Vagina (tissue), 2 donors: ENCODE measurements at regions not wholly inside any gene's neighbourhood (a gene's known extent, or its start where the extent isn't known, plus 50 kb on each side); places are given as distances from the start of the nearest gene placed in this dataset.

ENCODE experiments used
- DNase-seq, 2 donors: peaks; one replicate each; pipeline ENCODE4 v3.0.0-alpha.2; 2017; ENCODE audit errors: extremely low spot score in 2 of 2
- H3K27ac ChIP-seq: fragments of 200-600 bp; sonication (generic); one replicate; pipeline ENCODE4 v1.5.1; 2019
- H3K27me3 ChIP-seq: fragments of 200-600 bp; sonication (generic); one replicate; pipeline ENCODE4 v1.5.1; 2019
- H3K36me3 ChIP-seq, 2 donors: fragments of 200-600 bp; sonication (generic); one replicate each; pipeline ENCODE4 v1.5.1; 2017 to 2019
- H3K4me1 ChIP-seq: fragments of 200-600 bp; sonication (generic); one replicate; pipeline ENCODE4 v1.5.1; 2019
- H3K4me3 ChIP-seq, 2 donors: fragments of 200-600 bp; sonication (generic); 1 replicate in 1 of 2; 2 replicates in 1 of 2; pipeline ENCODE4 v1.5.1; 2016 to 2019
- H3K9me3 ChIP-seq: fragments of 200-600 bp; sonication (generic); one replicate; pipeline ENCODE4 v1.5.1; 2019
- CTCF ChIP-seq, 3 experiments: fragments of 450-650 bp in 2 of 3; fragments of 200-600 bp in 1 of 3; sonication (generic) in 1 of 3; IDR thresholded peaks; one replicate each; pipeline ENCODE4 v1.5.1; 2017 to 2019; ENCODE audit warnings: antibody characterized with exemption in 3 of 3, mild to moderate bottlenecking in 2 of 3, moderate library complexity in 2 of 3
- POLR2A ChIP-seq, 2 donors: fragments of 450-650 bp; IDR thresholded peaks; one replicate each; pipeline ENCODE4 v1.6.1; 2017; ENCODE audit warnings: antibody characterized with exemption in 2 of 2, mild to moderate bottlenecking in 2 of 2, moderate library complexity in 2 of 2
- POLR2AphosphoS5 ChIP-seq, 2 donors: sonication (generic); formaldehyde crosslinking; IDR thresholded peaks; one replicate each; pipeline ENCODE4 v1.9.0; 2017; ENCODE audit warnings: antibody characterized with exemption in 2 of 2, mild to moderate bottlenecking in 2 of 2, low read depth in 1 of 2; ENCODE audit not compliant: insufficient read depth in 1 of 2
- intact Hi-C: fragments of 100-400 bp; cut with DNase I; formaldehyde crosslinking; loops from one replicate; pipeline ENCODE4 v1.15.1; 2023

DNA sequence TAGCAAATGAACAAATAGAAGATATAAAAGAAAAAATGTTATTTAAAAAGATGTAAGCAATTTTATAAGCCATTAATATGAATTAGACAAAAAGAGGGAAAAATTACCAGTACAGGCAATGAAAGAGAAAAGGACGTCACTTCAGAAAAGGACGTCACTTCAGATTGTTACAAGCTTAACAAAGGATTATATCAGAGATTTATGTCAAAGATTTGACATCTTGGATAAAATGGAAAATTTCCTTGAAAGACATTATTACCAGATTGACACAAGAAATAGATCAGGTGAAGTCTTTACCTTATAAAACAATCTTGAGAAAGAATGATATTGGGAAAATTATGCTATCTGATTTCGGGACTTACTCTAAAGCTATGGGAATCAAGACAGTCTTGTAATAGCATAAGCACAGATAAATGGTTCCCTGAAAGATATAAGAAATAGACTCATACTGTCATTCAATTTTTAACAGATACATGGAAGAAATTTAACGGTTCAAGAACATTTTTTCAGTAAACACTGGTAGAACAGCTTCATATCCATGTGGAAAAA, 625.4 kb upstream of the EDIL3 start:
- Histone ChIP-seq H3K4me3 (no peak overlapping the region), H3K9me3 (no peaks in the 10 kb centered on the region), H3K4me1 (no peaks in the 10 kb centered on the region), H3K36me3 (no peaks in the 10 kb centered on the region), H3K27ac (no peak overlapping the region), H3K27me3 (no peaks in the 10 kb centered on the region)
- DNase-seq: no peak
- TF ChIP-seq POLR2A (IDR thresholded peaks at IDR 0.05) (no peak), POLR2AphosphoS5 (IDR thresholded peaks at IDR 0.05; ENCODE audit: insufficient read depth in 1 of 2, low read depth in 1 of 2) (no peak), CTCF (IDR thresholded peaks at IDR 0.05) (no peak)
- intact Hi-C loops: no loop called here

- H3K27ac ChIP-seq: no peak overlapping the region
- no peak for DNase-seq
- H3K9me3 ChIP-seq: no peaks in the 10 kb centered on the region
- no peaks in the 10 kb centered on the region for H3K27me3 ChIP-seq
- no peaks in the 10 kb centered on the region for H3K4me1 ChIP-seq
- no peak overlapping the region for H3K4me3 ChIP-seq
- intact Hi-C loops: no loop called here
- no peaks in the 10 kb centered on the region for H3K36me3 ChIP-seq
- TF ChIP-seq POLR2A (IDR thresholded peaks at IDR 0.05) (no peak), POLR2AphosphoS5 (IDR thresholded peaks at IDR 0.05; ENCODE audit: insufficient read depth in 1 of 2, low read depth in 1 of 2) (no peak), CTCF (IDR thresholded peaks at IDR 0.05) (no peak)
Observed at GRCh38 chr5:85017261-85017660, 632.6 kb upstream of the EDIL3 start.

DNA sequence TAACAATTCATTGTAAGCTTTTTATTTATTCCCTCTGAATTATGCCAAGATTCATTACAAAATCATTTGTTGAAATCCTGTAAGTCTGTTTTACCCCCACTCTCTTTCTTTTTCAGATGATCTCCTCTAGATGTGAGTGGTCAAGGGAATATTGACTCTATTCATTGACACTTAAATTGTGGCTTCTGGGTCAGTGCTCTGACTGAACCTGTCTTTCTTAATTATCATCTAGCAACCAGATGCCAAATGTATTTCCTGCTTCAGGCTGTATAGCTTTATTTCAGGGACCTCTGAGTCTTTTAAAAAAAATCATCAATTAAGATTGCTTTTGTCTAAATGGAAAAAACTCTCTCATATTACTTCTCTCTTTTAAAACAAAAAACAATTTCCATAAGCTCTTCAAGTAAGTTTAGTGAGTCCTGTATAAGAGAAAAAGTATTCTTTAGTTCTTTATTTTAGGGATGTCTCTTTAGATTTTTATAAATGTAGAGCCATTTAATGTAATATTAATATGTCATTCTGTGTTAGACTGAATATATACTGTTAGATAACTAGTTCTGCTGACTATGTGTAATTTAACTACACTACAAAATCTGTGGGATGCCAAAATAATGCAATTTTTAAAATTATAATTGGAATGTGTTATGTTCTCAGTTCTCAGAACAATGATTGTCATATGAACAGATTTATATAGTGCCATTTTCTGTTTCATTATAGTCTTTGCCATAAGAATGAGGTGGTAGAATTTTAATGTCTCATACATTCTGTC, 645.8 kb upstream of the EDIL3 start:
- DNase-seq: no peak
- intact Hi-C loops: no loop called here
- Histone ChIP-seq H3K36me3 (no peaks in the 10 kb centered on the region), H3K4me3 (no peak overlapping the region), H3K4me1 (no peaks in the 10 kb centered on the region), H3K9me3 (no peaks in the 10 kb centered on the region), H3K27ac (no peak overlapping the region), H3K27me3 (no peaks in the 10 kb centered on the region)
- TF ChIP-seq POLR2A (IDR thresholded peaks at IDR 0.05) (no peak), CTCF (IDR thresholded peaks at IDR 0.05) (no peak), POLR2AphosphoS5 (IDR thresholded peaks at IDR 0.05; ENCODE audit: insufficient read depth in 1 of 2, low read depth in 1 of 2) (no peak)

GRCh38 chr5:85049020-85049419, 664.3 kb upstream of the EDIL3 start:
- TF ChIP-seq POLR2AphosphoS5 (IDR thresholded peaks at IDR 0.05; ENCODE audit: insufficient read depth in 1 of 2, low read depth in 1 of 2) (no peak), POLR2A (IDR thresholded peaks at IDR 0.05) (no peak), CTCF (IDR thresholded peaks at IDR 0.05) (no peak)
- H3K4me1 ChIP-seq: no peaks in the 10 kb centered on the region
- H3K36me3 ChIP-seq: no peaks in the 10 kb centered on the region
- H3K9me3 ChIP-seq: no peaks in the 10 kb centered on the region
- intact Hi-C loops: no loop called here
- no peak overlapping the region for H3K4me3 ChIP-seq
- DNase-seq: no peak
- H3K27ac ChIP-seq: no peak overlapping the region
- H3K27me3 ChIP-seq: no peaks in the 10 kb centered on the region

- DNase-seq: no peak
- H3K27me3 ChIP-seq: no peaks in the 10 kb centered on the region
- TF ChIP-seq POLR2AphosphoS5 (IDR thresholded peaks at IDR 0.05; ENCODE audit: insufficient read depth in 1 of 2, low read depth in 1 of 2) (no peak), CTCF (IDR thresholded peaks at IDR 0.05) (no peak), POLR2A (IDR thresholded peaks at IDR 0.05) (no peak)
- no peaks in the 10 kb centered on the region for H3K9me3 ChIP-seq
- H3K4me3 ChIP-seq: no peak overlapping the region
- H3K27ac ChIP-seq: no peak overlapping the region
- intact Hi-C loops: no loop called here
- no peaks in the 10 kb centered on the region for H3K36me3 ChIP-seq
- H3K4me1 ChIP-seq: no peaks in the 10 kb centered on the region
Observed at GRCh38 chr5:85052826-85053225, 668.1 kb upstream of the EDIL3 start.
